ENCODE measurements at regions not wholly inside any gene's neighbourhood (a gene's known extent, or its start where the extent isn't known, plus 50 kb on each side); places are given as distances from the start of the nearest gene placed in this dataset.
"Not testable (repeated sequence)": the region's sequence is repeated elsewhere in the genome, so short reads cannot be mapped to it uniquely, and the experiment has no call there.

DNA sequence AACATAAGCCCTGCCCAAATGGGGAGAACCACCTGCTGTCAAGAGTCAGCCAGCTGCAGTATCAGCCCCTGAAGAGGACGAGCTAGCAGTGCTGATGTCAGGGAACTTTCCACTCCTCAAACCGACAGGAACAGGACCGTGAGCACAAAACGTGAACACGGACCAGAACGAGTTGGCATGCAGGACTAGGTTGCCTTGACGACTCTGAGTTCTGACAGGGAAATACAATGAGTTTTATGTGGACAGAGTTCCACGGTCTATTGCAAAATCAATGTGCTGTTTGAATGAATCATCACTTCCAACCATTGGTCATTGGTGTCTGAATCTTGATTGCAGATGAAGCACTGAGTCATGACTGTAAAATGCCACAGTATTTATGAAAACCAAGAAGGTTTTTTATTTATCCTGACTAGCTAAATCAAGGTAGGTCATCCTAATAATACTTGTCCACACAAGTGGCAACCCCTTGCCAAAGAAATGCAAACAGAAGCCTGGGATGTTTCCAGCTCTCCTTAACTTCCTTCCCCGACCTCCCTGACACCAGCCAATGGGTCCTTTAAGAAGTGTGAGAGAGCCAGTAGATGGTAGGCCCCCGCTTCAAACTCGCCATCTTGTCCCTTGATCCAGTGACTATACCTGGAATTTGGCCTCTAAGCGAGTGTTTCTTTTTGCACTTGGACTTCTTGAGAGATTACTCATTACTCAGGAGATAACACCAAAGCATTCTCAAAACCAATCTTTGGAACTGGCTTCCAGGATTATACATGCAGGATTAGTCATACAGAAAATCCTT is 119.6 kb downstream of the ASB7 start:
- peak; percentile 16 for DNase-seq

DNA sequence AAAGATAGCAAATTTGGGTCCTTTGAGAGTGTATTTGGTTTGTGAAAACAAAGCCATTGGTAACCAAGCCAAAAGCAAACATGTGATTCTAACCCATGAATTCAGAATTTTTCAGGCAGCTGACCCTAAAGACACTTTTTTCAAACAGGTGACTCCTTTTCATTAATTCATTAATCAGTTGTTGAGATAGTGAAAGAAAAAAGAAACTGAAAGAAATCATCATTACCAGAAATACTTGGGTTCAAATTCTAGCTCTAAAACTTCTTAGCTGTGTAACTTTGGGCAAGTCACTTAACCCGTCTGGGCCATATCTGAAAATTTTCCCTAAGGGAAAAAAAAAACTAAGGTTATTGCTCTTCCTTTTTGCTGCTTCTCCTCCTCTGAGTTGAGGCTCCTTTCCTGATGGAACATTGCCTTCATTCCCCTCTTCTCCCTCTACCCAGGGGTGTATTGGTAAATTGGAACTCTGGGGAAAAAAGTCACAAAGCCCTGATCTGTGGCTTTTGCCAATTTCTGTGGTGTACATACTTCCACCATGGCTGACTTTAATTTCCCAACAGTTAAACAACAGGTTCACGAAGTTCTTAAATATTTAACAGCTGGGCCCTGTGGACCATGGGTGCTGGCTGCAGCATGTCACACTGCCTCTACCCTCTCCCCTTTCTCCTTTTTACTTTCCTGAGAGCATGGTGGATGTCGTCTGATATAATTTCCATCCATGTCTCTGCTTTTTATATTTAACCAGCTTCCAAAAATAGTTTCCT is 120.3 kb downstream of the ASB7 start:
- no peak for DNase-seq

DNA sequence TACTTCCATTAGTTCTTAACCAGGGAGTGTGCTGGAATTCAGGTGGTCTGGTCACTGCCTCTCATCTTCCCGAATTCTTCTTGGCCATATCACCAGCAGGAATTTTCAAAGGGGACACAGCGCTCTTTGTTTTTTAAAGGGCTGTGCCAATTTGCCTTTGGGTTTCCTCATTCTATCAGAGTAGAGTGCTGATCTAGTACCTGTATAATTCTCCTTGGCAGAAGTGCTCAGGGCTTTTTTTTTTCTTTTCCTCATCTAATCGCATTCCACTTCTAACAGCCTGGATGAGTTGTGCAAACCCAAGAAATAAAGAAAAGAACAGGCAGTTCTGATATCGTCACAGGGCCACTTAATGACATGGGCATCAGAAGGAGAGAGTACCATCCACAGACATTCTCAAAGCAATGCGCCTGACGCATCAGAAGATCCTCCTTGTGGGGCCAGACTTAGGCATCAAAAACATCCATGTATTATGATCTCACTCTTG is 121.0 kb downstream of the ASB7 start:
- no peak for DNase-seq

- DNase-seq: no peak
Observed at GRCh38 chr15:100725121-100726069, 123.0 kb downstream of the ASB7 start.

- DNase-seq: no peak
Observed at GRCh38 chr15:100726070-100726420, 123.7 kb downstream of the ASB7 start.

DNA sequence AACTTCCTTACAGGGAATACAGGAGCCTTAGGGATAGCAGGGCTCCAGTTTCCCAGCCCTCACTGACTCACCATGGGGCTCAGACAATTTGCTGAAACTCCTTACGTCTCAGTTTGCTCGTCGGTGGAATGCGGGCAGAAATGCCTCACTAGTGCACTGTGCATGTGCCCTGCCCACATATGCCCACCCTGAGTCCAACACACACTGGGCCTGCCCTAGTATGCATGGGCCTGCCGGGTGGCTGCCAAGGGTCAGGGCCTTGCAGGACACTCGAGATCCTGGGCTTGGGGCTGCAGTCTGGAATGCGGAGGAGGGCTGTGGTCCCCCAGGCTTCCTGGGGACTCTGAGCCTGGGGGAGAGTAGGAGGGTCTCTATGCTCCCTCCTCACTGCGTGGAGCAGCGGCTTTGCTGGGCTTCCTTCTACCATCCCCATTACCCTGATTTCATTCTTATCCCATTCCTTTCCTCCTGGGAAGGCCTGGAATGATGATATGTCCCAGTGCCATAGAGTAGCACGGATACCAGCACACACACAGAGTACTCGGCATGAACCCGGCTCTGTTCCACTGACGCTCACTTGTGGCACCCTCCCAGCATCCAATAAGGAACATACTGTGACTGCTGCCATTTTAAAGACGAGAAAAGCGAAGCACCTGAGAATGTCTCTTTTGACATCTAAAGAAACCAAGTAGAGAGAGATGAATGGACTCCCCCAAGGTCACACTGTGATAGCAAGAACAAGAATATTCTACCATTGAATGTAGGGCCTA is 124.2 kb downstream of the ASB7 start:
- no peak for DNase-seq

GRCh38 chr15:100727291-100727851 is 125.0 kb downstream of the ASB7 start:
- no peak for DNase-seq

DNA sequence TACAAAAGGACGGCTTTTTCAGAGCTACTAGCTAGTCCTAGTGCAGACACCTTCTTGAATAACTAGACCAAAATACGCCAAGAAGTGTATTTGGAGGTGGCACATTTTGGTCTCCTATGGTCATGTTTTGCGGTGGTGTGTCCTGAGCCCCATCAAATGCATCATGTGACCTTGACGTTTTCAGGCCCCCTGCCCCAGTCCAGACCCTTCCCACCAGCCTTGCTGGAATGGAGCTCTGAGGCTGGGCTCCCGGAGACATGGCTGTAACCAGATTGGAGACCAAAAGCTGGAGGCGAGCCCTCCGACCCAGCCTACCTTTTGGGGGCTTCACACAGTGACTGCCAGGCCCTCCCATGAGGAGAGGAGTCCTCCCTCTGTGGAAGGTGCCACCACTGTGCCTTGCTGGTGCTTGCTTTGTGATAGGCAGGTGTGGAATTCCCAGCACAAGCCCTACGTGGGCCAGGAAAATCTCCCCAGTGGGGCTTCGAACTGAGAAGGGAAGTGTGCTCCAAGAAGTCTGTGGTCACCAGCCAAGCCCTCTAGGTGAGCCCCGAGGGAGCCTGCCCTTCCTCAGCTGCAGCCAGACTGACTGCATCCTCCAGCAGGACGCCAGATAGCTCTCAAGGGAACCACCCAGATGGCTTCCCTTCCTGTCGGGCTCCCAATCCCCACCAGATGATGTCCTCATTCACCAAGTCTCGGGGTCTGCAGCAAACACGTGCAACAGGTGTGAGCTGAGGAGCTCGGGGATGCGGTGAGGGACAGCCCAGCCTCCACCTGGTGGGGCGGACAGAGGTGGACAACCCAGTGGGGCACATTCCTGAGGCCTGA is 126.2 kb downstream of the ASB7 start:
- no peak for DNase-seq

DNA sequence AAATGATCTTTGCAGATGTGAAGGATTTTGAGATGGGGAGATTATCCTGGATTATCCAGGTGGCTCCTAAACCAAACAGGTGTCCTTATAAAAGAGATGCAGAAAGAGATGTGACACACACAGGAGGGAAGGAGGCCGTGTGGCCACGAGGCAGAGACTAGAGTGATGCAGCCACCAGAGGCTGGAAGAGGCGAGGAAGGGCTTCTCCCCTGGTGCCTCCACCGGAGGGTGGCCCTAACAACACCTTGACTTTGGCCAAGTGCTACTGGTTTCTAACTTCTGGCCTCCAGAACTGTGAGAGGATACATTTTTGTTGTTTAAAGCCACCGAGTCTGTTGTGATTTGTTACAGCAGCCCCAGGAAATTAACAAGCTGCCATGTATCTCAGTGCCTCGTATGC is 127.1 kb downstream of the ASB7 start:
- DNase-seq: no peak

DNA sequence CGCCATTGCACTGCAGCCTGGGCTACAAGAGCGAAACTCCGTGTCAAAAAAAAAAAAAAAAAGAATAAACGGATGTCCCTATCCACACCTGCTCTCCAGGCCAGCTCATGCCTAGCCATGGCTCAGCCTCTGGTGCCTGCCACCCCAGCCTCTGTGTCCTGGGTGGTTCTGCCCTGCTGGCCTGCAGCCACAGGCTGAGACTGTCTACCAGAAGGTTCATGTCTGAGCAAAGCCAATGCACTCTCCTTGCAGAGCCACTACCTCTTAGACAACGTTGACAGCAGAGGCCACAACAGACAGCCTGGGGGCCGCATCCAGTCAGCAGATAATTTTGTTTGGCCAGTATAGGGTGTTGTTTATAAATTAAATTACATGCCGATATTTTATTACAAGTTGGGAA is 127.7 kb downstream of the ASB7 start:
- no peak for DNase-seq

DNA sequence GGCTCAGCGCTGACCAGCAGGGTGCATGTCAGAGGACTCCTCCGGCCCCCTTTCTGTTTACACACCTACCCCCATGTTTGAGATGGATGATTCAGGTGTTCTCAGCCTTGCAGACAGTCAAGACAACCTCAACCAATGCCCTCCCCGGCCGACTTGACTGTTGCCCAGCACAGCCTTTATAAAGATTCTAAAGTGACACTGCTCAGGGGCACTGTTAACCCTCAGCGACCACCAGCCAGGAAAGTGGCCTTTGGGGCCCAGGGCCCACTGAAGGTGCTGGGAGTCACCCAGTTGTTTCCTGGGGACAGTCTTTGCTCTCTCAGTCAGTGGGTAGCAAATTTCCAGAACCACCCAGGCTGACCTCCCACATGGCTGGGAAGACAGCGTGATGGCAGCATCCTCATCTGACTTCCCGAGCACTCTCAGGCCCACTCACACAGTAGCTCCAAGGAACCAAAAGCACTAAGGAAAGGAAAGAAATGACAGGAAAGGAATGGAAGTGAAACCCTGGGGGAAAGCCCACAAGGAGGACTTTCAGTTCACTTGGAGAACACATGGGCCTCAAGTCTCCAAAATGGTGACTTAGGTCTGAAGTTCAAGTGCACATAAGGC is 128.4 kb downstream of the ASB7 start:
- DNase-seq: no peak

GRCh38 chr15:100731267-100732152 is 129.1 kb downstream of the ASB7 start:
- DNase-seq: no peak

DNA sequence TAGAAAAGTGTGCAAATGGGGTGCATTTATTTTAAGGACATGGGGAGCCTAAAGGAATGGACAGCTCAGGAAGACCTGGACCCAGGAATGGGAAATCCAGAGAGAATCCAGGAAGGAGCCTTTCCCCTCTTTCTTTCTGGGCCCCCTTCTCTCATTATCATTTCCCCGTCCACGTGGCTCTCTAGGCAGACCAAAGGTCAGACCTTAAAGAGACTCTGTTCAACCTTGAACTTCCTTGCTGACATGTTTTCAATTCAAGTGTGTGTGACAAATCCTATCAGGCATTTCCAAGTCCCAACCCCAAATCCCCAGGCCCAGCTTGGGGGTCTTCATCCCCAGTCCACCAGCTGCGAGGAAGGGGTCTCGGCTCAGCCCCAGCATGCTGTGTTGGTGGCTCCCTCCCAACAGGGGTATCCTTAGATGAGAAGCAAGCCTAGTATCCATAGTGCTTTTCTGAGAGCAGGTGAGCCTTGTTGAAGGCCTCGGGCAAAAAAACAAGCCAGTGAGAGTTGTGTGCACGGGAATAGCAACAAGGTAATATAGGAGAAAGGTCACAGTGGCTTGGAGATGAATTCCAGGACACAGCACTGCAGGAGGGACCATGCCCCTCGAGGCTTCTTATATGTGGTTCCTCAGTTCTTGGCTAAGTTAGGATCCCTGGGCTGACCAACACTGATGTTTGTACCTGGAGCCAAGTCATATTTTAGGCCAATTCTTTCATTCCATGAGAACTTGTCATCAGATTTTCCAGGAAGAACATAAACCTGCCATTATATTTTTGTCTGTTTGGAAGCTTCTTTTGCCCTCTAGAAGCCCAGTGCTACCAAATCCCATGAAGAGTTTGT is 130.0 kb downstream of the ASB7 start:
- DNase-seq: no peak

- DNase-seq: no peak
Observed at GRCh38 chr15:100733101-100733842, 130.9 kb downstream of the ASB7 start.

DNA sequence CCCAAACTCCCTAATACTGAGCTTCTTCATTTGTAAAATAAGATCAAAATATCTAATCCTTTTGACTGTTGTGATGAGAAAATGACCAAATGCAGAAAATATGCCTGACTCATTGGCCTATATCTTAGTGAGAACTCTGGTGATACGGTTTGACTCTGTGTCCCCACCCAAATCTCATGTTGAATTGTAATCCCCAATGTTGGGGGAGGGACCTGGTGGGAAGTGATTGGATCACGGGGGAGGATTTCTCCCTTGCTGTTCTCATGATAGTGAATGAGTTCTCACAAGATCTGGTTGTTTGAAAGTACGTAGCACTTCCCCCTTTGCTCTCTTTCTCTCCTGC is 131.4 kb downstream of the ASB7 start:
- DNase-seq: not testable (repeated sequence)

- no peak for DNase-seq
Observed at GRCh38 chr15:100734586-100734985, 132.2 kb downstream of the ASB7 start.

GRCh38 chr15:100735129-100736053 is 133.0 kb downstream of the ASB7 start:
- no peak for DNase-seq

Measured in activated CD4-positive, alpha-beta T cell treated with anti-CD3 and anti-CD28 coated beads, Interleukin-2, Interleukin-6, amounts not matched to agents 100 ng/mL and 50 ng/mL, durations not matched to agents 16 hours and 8 hours (primary cell).